GM18907 (cell line): ENCODE measurements at regions not wholly inside any gene's neighbourhood (a gene's known extent, or its start where the extent isn't known, plus 50 kb on each side); places are given as distances from the start of the nearest gene placed in this dataset.
"Not testable (repeated sequence)": the region's sequence is repeated elsewhere in the genome, so short reads cannot be mapped to it uniquely, and the experiment has no call there.

Experiments used
- ATAC-seq: cut with Tn5 transposase; IDR thresholded peaks from one replicate; pipeline ENCODE4 v1.9.1; 2021; ENCODE audit warnings: mild to moderate bottlenecking, moderate library complexity; ENCODE audit not compliant: unreplicated experiment

DNA sequence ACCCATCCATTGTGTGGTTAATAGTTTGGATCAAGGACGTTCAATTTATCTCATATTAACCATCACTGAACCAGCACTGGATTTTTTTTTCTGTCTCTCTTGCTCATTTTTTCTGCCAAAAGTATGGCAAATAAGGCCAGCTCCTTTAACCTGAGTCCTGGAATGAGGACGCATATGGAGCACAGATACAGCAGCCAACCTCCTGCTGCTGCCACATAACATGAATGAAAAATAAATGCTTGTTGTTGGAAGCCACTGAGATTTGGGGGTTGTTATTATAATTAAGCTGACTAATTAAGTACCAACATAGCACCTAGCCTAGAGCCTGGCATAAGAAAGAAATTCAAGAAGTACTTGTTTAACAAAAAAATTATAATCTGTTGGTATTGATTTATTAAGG, 335.3 kb upstream of the DUSP10 start:
- no peak for ATAC-seq

DNA sequence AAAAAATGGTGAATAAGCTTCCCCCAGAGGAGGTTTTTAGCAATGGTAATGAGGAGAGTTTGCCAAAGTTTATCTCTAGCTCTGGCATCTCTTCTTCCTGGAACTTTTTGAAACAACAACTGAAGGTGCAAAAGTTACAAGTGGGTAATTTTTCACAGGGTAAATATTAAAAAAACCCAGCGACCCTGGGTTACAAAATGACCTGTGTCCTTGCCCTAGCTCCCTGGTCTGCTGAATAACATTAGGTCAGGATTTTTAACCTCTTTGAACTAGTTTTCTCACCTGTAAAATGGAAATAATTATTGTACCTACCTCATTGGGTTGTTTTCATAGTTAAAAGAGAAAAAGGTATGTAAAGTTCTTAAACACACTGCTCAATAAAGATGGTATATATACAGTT, 332.4 kb upstream of the DUSP10 start:
- ATAC-seq: no peak

DNA sequence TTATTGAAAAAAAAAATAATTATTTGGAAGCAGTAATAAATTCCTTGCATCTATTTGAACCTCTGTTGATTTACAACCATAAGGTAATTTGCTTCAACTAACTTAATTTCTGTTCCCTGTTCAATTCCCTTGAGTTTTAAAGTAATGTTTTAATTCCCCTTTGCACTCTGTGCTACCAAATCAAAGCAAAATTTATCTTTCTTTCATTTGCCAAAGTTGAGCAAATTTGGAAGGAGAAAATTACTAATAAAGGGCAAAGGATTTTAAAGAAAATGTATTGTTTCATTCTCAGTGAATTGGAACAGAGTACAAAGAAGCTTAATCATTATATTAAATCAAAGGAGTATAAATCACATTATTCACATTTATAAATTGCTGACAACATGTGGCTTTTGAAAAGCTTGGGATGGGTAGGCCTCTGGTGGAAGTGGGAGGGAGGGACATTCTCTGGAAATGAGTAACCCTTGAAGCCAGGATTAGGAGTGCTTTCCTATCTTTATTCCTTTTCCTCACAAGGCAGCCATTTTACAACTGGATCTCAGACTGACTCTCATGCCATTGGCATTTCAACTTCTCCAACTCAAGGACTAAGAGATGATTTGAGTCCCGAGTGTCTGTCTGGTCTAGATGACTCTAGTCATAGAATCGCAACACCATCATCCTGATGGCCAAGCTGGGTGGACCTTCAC, 331.6 kb upstream of the DUSP10 start:
- ATAC-seq: no peak

DNA sequence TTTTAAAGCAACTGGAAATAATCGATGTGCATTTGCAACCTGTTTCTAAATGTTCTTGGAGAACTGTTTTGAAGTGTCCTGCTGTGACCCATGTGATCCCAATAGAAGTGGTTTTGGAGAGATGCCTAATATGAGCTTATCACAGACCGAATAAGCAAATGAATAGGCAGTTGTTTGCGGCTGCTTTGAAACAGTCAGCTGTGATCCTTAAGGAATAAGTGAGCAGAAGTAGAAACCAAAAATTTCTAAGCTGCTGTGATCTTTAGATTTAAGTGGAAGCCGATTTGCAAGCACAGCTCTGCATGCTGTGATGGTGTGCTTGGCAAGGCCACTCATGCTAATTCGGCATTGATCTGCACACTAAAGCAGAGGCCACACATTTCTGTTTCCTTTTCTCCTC, 329.5 kb upstream of the DUSP10 start:
- ATAC-seq: no peak

DNA sequence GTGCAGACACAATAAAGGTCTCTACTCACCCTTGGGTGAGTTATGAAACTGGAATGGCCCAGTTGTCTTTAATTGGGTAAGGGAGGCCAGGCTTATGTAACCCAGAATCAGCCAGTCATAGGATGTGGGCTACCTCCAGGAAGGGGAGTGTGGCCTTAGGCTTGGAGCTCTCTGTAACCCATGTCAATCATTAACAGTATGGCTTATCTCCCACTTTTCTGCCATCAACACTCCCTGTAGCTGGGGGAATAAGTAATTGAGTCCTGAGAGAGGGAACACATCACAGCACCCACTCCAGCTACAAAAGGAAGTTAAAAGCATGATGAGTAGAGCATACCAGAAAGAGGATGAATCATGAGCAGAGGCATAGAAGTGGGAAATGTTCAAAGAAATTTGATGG, 327.0 kb upstream of the DUSP10 start:
- no peak for ATAC-seq

DNA sequence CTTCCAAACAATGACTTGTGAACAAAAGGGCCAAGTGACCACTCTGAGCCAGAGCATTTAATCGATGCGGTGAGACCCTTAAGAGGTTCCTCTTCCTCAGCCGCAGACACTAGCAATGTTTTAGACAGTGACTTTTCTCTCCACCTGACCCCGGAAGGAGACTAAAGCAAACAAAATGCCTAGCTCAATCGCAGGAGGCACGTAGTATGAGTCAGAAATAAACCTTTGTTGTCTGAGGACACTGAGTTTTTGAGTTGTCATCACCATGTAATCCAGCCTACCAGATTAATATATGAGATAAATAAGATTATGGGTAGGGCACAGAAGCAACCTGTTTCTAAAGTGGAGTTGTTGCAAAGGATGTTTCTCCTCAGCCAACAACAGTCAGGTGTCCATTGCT, 326.2 kb upstream of the DUSP10 start:
- no peak for ATAC-seq

DNA sequence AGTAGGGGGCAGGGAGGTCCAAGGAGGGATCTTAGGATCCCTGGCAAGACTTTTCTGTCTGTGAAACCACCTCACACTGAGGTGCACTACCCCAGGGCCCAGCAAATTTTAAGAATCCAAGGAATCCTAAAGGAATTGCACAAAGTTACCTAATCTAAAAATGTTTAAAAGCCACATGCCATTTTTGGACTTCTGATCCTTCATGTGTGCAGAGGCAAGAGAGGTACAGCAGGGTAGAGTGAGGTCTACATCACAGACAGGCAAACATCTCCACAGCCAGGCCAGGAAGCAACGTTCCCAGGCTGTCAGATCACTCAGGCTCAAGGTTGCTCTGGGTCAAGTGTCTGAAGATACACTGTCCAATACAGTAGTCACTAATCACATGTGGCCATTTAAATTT, 324.6 kb upstream of the DUSP10 start:
- no peak for ATAC-seq

DNA sequence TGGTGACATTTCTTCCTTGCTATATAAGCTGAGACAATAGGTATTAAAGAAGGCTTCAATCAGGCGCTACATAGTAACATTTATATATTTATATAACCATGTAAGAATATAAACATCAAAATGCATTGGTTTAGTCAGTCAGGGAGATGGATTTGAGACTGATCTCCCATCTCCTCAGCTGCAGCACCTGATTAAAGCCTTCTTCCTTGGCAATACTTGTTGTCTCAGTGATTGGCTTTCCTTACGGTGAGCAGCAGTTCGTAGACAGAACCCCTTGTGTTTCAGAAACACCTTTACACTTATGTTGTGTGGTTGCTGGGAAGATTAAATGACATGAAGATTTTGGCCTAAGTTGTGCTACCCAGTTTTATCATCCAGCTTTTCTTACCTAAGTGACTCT, 323.3 kb upstream of the DUSP10 start:
- no peak for ATAC-seq

DNA sequence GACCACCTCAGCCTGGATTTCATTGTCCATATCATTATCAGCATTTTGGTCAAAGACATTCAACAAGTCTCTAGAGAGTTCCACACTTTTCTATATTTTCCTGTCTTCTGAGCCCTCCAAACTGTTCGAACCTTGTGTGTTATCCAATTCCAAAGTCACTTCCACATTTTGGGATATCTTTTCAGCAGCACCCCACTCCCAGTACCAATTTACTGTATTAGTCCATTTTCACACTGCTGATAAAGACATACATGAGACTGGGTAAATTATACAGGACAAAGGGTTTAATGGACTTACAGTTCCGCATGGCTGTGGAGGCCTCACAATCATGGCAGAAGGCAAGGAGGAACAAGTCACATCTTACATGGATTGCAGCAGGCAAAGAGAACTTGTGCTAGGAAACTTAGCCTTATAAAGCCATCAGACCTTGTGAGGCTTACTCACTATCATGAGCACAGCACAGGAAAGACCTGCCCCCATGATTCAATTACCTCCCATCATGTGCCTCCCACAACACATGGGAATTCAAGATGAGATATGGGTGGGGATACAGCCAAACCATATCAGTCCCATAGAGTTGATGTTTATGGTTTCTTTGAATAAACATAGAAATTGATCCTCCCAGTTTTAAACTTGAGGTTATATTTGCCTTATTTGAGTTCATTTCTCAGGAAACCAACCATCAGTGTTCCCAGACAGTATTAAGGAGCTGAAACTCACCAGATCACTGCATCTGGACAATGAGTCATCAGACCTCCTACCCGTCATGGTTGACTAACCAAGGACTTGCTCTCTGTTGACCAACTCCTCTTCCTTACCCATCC, 322.7 kb upstream of the DUSP10 start:
- ATAC-seq: no peak

DNA sequence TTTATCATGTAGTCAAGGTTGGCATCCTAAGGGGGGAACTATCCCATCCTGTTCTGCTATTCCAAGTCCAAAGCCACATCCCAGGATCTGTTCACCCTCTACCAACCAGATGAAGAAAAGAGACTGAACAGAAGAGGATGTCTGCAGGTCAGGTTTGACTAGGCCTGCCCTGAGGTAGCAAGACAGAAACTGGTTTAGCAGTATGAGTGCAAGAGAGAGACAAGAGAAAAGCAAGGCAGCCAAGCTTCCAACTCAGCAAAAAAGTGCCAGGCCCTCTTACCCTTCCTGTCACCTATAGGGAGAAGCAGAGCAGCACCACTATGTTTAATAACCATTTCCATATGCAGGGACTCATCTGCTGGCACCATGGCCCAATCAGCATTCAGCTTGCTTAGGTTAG, 320.8 kb upstream of the DUSP10 start:
- ATAC-seq: no peak

DNA sequence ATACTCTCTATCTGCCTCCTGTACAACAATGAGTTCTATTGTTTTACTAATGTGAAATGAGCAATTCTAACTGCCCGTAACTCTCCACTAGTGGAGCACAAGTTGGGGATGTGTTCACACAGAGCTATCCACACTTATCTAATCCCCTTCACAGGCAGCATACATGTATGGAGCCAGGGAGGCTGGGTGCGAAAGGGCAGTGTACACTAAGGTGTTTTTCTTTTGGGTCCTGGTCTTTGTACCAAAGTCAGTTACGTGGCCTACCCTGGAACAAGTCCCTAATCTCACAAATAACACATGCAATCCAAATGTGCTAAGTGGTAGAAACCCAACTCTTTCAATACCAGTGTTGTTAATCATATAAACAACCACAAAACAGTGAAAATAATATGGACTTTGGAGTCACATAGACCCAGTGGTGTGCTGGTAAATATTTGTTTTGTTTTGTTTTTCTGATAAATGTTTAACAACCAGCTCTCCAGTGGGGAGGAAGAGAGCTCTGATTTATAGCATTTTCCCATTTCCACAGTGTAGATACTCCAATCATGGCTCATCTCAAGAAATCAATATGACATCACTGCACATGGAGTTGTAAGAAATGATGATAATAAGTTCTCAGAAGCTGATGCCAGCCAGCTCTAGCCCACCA, 319.9 kb upstream of the DUSP10 start:
- ATAC-seq: no peak

DNA sequence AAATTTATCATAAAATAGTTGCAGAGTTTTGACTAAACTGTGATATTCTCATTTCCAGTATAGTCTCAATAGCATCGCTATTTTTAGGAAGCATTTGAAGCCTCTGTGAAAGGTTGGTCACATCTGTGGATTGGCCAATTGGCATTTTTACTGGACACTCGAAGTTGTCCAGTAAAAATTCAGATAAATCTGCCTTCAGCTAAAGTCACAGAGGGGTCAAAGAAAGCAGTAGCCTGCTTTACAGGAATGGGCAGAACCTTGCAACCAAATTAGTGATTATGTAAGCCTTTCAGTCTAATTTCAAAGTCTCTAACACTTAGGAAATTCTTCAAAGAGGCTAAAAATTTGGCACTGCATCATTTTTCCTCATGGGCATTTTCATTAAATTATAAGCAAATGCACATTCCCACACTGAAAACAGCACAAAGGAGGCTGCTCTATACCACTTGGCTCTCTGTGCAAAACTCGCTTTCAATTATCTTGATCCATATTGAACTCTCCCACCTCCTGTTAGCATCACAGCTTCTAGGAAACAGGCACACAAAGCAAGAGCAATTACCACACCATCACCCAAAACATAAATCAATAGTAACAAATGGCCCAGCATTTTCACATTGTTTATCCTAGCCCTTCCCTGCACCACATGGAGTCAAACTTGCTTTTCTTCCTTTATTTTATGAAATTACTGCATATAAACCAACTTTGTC, 318.5 kb upstream of the DUSP10 start:
- ATAC-seq: no peak

DNA sequence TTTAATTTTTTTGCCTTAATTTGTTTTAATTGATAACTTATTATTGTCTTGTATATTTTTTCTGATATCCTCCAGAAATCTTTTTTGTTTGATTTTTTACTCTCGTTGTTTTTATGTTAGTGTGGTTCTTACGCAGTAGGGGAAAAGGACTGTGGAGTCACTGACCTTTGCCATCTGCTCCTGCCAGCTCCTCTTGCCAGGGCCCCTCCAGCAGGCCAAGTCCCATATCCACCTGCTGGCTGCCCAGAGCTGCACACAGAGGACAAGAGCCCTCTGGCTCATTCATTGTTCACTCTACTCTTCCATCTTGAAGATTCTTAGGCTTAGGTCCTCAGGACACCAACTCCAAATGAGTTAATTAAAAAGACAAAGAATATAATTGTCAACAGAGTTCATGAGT, 316.4 kb upstream of the DUSP10 start:
- ATAC-seq: no peak

DNA sequence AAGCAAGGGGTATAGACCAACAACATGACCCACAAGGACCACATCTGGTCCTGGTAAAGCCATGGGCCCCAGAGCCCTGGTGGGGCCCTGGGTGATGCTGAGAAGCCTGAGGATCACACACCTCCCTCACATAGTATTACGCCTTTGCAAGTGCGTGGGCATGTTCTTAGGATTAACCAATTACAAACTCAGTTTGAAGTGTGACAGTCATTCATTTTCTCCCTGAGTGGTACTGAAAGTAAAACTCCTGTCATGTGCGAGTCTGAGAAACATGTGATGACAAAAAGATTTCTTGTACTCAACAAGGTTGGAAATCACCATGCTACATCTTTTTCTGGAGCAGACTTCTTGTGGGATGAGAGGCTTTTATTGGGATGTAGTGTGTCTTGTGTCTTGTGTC, 315.3 kb upstream of the DUSP10 start:
- no peak for ATAC-seq

DNA sequence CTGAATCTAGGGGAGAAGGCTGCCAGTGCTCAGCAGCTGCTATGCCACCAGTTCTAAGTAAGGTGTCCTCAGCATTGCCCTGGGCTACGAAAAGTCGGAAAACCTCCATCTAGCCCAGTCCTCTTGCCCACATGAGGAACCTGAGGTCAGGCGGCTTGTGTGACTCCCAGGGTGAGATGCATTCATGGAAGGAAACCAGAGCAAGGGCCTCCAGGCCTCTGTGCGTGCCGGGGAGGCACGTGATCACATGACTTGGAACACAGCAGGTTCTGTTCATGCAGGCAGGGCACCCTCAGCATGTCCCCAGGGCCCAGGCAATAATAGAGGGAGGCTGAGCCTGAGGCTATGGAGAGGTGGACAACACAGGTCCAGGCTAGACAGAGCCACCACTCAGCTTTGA, 312.5 kb upstream of the DUSP10 start:
- ATAC-seq: no peak

DNA sequence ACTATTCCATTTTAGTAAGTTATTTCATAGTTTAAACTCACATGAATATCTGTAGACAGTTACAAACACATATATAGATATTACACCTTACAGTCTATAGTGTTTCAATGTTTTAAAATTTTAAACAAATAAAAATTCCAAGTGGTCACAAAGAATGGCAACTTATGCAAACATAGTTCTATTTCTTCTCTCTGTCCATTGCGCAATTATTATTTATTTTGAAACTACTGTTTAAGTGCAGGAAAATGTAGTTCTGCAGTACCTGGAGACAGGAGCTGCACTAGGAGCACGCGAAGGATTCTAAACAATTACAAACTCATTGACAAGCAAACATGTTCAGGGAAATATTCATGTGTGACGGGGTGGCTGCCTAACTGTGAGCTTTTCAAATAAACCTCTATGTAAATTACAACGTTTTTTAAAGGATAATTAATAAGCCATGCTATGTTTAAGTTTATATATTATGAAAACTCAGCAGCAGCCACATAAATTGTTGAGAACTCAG, 312.0 kb upstream of the DUSP10 start:
- no peak for ATAC-seq

DNA sequence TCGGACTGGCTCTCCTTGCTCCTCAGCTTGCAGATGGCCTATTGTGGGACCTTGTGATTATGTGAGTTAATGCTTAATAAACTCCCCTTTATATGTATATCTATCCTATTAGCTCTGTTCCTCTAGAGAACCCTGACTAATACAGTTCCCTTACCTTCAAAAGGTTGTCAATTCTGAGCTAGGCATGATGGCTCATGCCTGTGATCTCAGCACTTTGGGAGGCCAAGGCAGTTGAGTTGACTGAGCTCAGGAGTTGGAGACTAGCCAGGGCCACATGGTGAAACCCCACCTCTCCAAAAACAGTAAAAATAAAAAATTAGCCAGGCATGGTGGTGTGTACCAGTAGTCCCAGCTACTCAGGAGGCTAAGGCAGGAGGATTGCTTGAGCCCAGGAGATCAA, 309.4 kb upstream of the DUSP10 start:
- ATAC-seq: not testable (repeated sequence)

DNA sequence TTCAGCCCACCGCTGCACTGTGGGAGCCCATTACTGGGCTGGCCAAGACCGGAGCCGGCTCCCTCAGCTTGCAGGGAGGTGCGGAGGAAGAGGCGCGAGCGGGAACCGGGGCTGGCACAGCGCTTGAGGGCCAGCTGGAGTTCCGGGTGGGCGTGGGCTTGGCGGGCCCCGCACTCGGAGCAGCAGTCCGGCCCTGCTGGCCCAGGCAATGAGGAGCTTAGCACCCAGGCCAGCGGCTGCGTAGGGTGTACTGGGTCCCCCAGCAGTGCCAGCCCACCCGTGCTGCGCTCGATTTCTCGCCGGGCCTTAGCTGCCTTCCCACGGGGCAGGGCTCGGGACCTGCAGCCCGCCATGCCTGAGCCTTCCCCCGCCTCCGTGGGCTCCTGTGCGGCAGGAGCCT, 307.8 kb upstream of the DUSP10 start:
- not testable (repeated sequence) for ATAC-seq

DNA sequence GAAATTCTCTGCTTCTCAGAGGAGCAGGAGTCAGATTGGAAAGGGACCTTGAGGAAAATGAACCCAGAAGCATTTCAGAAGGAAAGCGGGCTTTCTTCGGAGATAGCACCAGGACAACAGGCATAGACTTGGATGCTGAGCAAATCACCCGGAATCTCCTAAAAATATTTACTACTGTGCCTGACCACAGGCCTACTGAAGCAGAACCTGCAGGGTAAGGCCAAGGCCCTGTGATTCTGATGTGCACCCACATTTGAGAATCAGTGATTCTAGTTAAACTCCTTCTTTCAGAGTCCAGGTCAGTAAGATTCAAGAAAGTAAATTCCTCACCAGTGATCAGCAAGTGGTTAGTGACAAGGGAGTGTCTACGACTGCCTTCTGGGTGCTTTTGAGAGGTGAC, 307.3 kb upstream of the DUSP10 start:
- ATAC-seq: no peak

DNA sequence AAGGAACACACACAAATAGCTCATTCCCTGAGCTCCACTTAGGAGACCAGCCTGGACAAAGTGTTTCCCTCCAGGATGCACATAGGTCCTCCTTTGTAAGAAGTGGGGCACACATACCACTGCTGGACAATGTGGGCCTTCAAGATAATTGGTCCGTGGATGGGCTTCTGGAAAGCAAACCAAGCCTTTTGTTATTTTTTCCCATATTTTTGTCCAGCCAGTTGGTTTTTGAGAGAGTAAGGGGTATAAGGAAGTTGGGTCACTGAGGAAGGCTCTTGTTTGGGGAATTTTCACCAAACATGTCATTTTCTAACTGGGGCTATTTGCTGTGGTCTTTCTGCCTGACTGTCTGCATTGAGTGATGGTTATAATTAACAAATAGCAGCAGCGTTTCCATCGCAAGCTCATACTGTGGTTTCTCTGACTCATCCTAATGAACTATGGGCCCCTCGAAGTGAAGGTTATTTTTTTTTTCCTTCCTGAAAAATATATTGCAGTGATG, 306.3 kb upstream of the DUSP10 start:
- ATAC-seq: peak; percentile 88

DNA sequence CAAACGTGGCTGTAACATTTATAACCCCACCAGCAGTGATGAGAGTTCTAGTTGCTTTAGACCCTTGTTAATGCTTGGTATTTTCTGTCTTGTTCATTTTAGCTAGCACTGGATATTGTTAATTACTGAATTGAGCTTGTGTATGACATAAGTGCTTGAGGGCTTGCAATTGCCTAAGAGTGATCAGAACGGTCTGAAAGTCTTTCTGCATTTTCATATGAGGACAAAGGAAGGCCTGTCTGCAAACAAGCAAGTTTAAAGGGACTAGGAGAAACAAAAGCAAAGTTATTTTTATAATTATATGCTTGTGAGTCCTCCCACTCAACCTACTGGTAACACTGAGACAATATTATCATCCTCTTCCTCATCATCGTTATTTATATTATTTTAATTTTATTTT, 305.5 kb upstream of the DUSP10 start:
- ATAC-seq: no peak
